ENCODE measurements at regions not wholly inside any gene's neighbourhood (a gene's known extent, or its start where the extent isn't known, plus 50 kb on each side); places are given as distances from the start of the nearest gene placed in this dataset.

GRCh38 chr4:57554556-57555092 is 444.4 kb upstream of the IGFBP7 start:
- Histone ChIP-seq H3K4me1 (ENCODE audit: control insufficient read depth, insufficient read depth, low read length) (no peaks in the 10 kb centered on the region), H3K27ac (ENCODE audit: low read depth, low read length) (no peak overlapping the region), H3K4me3 (ENCODE audit: low read length) (no peak overlapping the region), H3K9ac (ENCODE audit: low read length) (no peak overlapping the region), H3K36me3 (ENCODE audit: control insufficient read depth, insufficient read depth, low read length) (no peaks in the 10 kb centered on the region), H3K27me3 (ENCODE audit: control insufficient read depth, insufficient read depth, low read length) (no peaks in the 10 kb centered on the region)

GRCh38 chr4:57553728-57554127 is 443.5 kb upstream of the IGFBP7 start:
- Histone ChIP-seq H3K27me3 (ENCODE audit: control insufficient read depth, insufficient read depth, low read length) (no peaks in the 10 kb centered on the region), H3K4me3 (ENCODE audit: low read length) (no peak overlapping the region), H3K36me3 (ENCODE audit: control insufficient read depth, insufficient read depth, low read length) (no peaks in the 10 kb centered on the region), H3K9ac (ENCODE audit: low read length) (no peak overlapping the region), H3K27ac (ENCODE audit: low read depth, low read length) (no peak overlapping the region), H3K4me1 (ENCODE audit: control insufficient read depth, insufficient read depth, low read length) (no peaks in the 10 kb centered on the region)

- H3K4me1 ChIP-seq (ENCODE audit: control insufficient read depth, insufficient read depth, low read length), result no peaks in the 10 kb centered on the region
- H3K4me3 ChIP-seq (ENCODE audit: low read length), result no peak overlapping the region
- no peaks in the 10 kb centered on the region for H3K27me3 ChIP-seq (ENCODE audit: control insufficient read depth, insufficient read depth, low read length)
- H3K9ac ChIP-seq (ENCODE audit: low read length), result no peak overlapping the region
- H3K36me3 ChIP-seq (ENCODE audit: control insufficient read depth, insufficient read depth, low read length), result no peaks in the 10 kb centered on the region
- no peak overlapping the region for H3K27ac ChIP-seq (ENCODE audit: low read depth, low read length)
These were observed 440.0 kb upstream of the IGFBP7 start for GRCh38 chr4:57550198-57550597.

GRCh38 chr4:57548856-57549255 is 438.7 kb upstream of the IGFBP7 start:
- no peaks in the 10 kb centered on the region for H3K36me3 ChIP-seq (ENCODE audit: control insufficient read depth, insufficient read depth, low read length)

GRCh38 chr4:57544811-57545654 is 434.8 kb upstream of the IGFBP7 start:
- Histone ChIP-seq H3K9ac (ENCODE audit: low read length) (no peak overlapping the region), H3K4me1 (ENCODE audit: control insufficient read depth, insufficient read depth, low read length) (no peaks in the 10 kb centered on the region), H3K36me3 (ENCODE audit: control insufficient read depth, insufficient read depth, low read length) (no peaks in the 10 kb centered on the region), H3K4me3 (ENCODE audit: low read length) (no peak overlapping the region), H3K27ac (ENCODE audit: low read depth, low read length) (no peak overlapping the region), H3K27me3 (ENCODE audit: control insufficient read depth, insufficient read depth, low read length) (no peaks in the 10 kb centered on the region)

More at GRCh38 chr4:57548856-57549255, 438.7 kb upstream of the IGFBP7 start:
- no peak overlapping the region for H3K27ac ChIP-seq (ENCODE audit: low read depth, low read length)
- H3K4me1 ChIP-seq (ENCODE audit: control insufficient read depth, insufficient read depth, low read length), result no peaks in the 10 kb centered on the region
- H3K27me3 ChIP-seq (ENCODE audit: control insufficient read depth, insufficient read depth, low read length), result no peaks in the 10 kb centered on the region
- H3K4me3 ChIP-seq (ENCODE audit: low read length), result no peak overlapping the region
- no peak overlapping the region for H3K9ac ChIP-seq (ENCODE audit: low read length)

GRCh38 chr4:57504797-57505530 is 394.8 kb upstream of the IGFBP7 start:
- H3K36me3 ChIP-seq (ENCODE audit: control insufficient read depth, insufficient read depth, low read length), result no peaks in the 10 kb centered on the region
- H3K4me3 ChIP-seq (ENCODE audit: low read length), result no peak overlapping the region
- H3K27ac ChIP-seq (ENCODE audit: low read depth, low read length), result no peak overlapping the region
- no peaks in the 10 kb centered on the region for H3K27me3 ChIP-seq (ENCODE audit: control insufficient read depth, insufficient read depth, low read length)
- no peak overlapping the region for H3K9ac ChIP-seq (ENCODE audit: low read length)
- peaks cover 3% of the 10 kb centered on the region for H3K4me1 ChIP-seq (ENCODE audit: control insufficient read depth, insufficient read depth, low read length)

GRCh38 chr4:57504139-57504538 is 394.0 kb upstream of the IGFBP7 start:
- H3K9ac ChIP-seq (ENCODE audit: low read length), result no peak overlapping the region
- no peak overlapping the region for H3K27ac ChIP-seq (ENCODE audit: low read depth, low read length)
- peaks cover 3% of the 10 kb centered on the region for H3K4me1 ChIP-seq (ENCODE audit: control insufficient read depth, insufficient read depth, low read length)
- no peak overlapping the region for H3K4me3 ChIP-seq (ENCODE audit: low read length)
- H3K27me3 ChIP-seq (ENCODE audit: control insufficient read depth, insufficient read depth, low read length), result no peaks in the 10 kb centered on the region
- H3K36me3 ChIP-seq (ENCODE audit: control insufficient read depth, insufficient read depth, low read length), result no peaks in the 10 kb centered on the region

- H3K4me3 ChIP-seq (ENCODE audit: low read length), result no peak overlapping the region
- no peak overlapping the region for H3K9ac ChIP-seq (ENCODE audit: low read length)
- peaks cover 3% of the 10 kb centered on the region for H3K4me1 ChIP-seq (ENCODE audit: control insufficient read depth, insufficient read depth, low read length)
- H3K27ac ChIP-seq (ENCODE audit: low read depth, low read length), result no peak overlapping the region
- no peaks in the 10 kb centered on the region for H3K27me3 ChIP-seq (ENCODE audit: control insufficient read depth, insufficient read depth, low read length)
- H3K36me3 ChIP-seq (ENCODE audit: control insufficient read depth, insufficient read depth, low read length), result no peaks in the 10 kb centered on the region
These were observed 391.5 kb upstream of the IGFBP7 start for GRCh38 chr4:57501720-57502119.

- H3K27me3 ChIP-seq (ENCODE audit: control insufficient read depth, insufficient read depth, low read length), result no peaks in the 10 kb centered on the region
- H3K4me1 ChIP-seq (ENCODE audit: control insufficient read depth, insufficient read depth, low read length), result peaks cover 3% of the 10 kb centered on the region
- H3K9ac ChIP-seq (ENCODE audit: low read length), result no peak overlapping the region
- H3K4me3 ChIP-seq (ENCODE audit: low read length), result no peak overlapping the region
- H3K27ac ChIP-seq (ENCODE audit: low read depth, low read length), result no peak overlapping the region
- no peaks in the 10 kb centered on the region for H3K36me3 ChIP-seq (ENCODE audit: control insufficient read depth, insufficient read depth, low read length)
These were observed 389.6 kb upstream of the IGFBP7 start for GRCh38 chr4:57499786-57500185.

- Histone ChIP-seq H3K9ac (ENCODE audit: low read length) (no peak overlapping the region), H3K4me3 (ENCODE audit: low read length) (no peak overlapping the region), H3K36me3 (ENCODE audit: control insufficient read depth, insufficient read depth, low read length) (no peaks in the 10 kb centered on the region), H3K27ac (ENCODE audit: low read depth, low read length) (no peak overlapping the region), H3K4me1 (ENCODE audit: control insufficient read depth, insufficient read depth, low read length) (peaks cover 3% of the 10 kb centered on the region), H3K27me3 (ENCODE audit: control insufficient read depth, insufficient read depth, low read length) (no peaks in the 10 kb centered on the region)
These were observed 388.1 kb upstream of the IGFBP7 start for GRCh38 chr4:57498251-57498650.

GRCh38 chr4:57496697-57497471 is 386.7 kb upstream of the IGFBP7 start:
- H3K27ac ChIP-seq (ENCODE audit: low read depth, low read length), result no peak overlapping the region
- no peak overlapping the region for H3K9ac ChIP-seq (ENCODE audit: low read length)
- H3K4me1 ChIP-seq (ENCODE audit: control insufficient read depth, insufficient read depth, low read length), result no peaks in the 10 kb centered on the region

GRCh38 chr4:57494821-57495220 is 384.6 kb upstream of the IGFBP7 start:
- Histone ChIP-seq H3K9ac (ENCODE audit: low read length) (no peak overlapping the region), H3K36me3 (ENCODE audit: control insufficient read depth, insufficient read depth, low read length) (no peaks in the 10 kb centered on the region), H3K4me3 (ENCODE audit: low read length) (no peak overlapping the region), H3K4me1 (ENCODE audit: control insufficient read depth, insufficient read depth, low read length) (no peaks in the 10 kb centered on the region), H3K27me3 (ENCODE audit: control insufficient read depth, insufficient read depth, low read length) (no peaks in the 10 kb centered on the region), H3K27ac (ENCODE audit: low read depth, low read length) (no peak overlapping the region)

More at GRCh38 chr4:57496697-57497471, 386.7 kb upstream of the IGFBP7 start:
- no peak overlapping the region for H3K4me3 ChIP-seq (ENCODE audit: low read length)
- H3K27me3 ChIP-seq (ENCODE audit: control insufficient read depth, insufficient read depth, low read length), result no peaks in the 10 kb centered on the region
- no peaks in the 10 kb centered on the region for H3K36me3 ChIP-seq (ENCODE audit: control insufficient read depth, insufficient read depth, low read length)

Measured in rectal smooth muscle tissue (tissue), 1 donor.